Adrenal gland (tissue), 5 donors: ENCODE measurements at regions not wholly inside any gene's neighbourhood (a gene's known extent, or its start where the extent isn't known, plus 50 kb on each side); places are given as distances from the start of the nearest gene placed in this dataset.

Experiments
- CTCF ChIP-seq, 6 experiments: fragments of 450-650 bp in 4 of 6; fragments of 200-600 bp in 2 of 6; sonication (generic) in 1 of 6; IDR thresholded peaks; 1 replicate in 5 of 6; 2 replicates in 1 of 6; pipeline versions ENCODE4 v1.5.1 to v1.8.0; 2016 to 2021; ENCODE audit warnings: antibody characterized with exemption in 6 of 6, mild to moderate bottlenecking in 2 of 6, moderate library complexity in 1 of 6
- POLR2A ChIP-seq, 2 donors: fragments of 450-650 bp; IDR thresholded peaks; one replicate each; pipeline ENCODE4 v1.6.1; 2017; ENCODE audit warnings: antibody characterized with exemption in 2 of 2, mild to moderate bottlenecking in 2 of 2, moderate library complexity in 1 of 2
- donor health status: DM: no; HTN: no; CAD: no.

GRCh38 chr10:81708416-81708815 is 166.6 kb upstream of the NRG3 start:
- TF ChIP-seq CTCF (IDR thresholded peaks at IDR 0.05), result no peak
- TF ChIP-seq POLR2A (IDR thresholded peaks at IDR 0.05), result no peak
